Keratinocyte (primary cell): ENCODE measurements at regions not wholly inside any gene's neighbourhood (a gene's known extent, or its start where the extent isn't known, plus 50 kb on each side); places are given as distances from the start of the nearest gene placed in this dataset.

Source experiments
- DNase-seq: peaks from one replicate; pipeline ENCODE4 v3.0.0-alpha.2; 2011; ENCODE audit warnings: low read depth, missing footprints, low spot score
- FAIRE-seq: peaks from 2 replicates; lab custom pipeline; 2011; peaks lifted over from hg19 to GRCh38; lab: Jason Lieb, UNC
- H2AFZ ChIP-seq: 2 replicates; pipeline ENCODE4 v1.6.0; 2012; ENCODE audit warnings: low read length, control low read depth, inconsistent platforms; ENCODE audit not compliant: control insufficient read depth
- H3K27ac ChIP-seq: 2 replicates; pipeline ENCODE4 v1.5.1; 2011; ENCODE audit warnings: low read length; ENCODE audit not compliant: control insufficient read depth, insufficient read depth
- H3K27me3 ChIP-seq: 3 replicates; pipeline ENCODE4 v1.6.0; 2011; ENCODE audit warnings: low read length; ENCODE audit not compliant: control insufficient read depth, insufficient read depth; ENCODE audit errors: extremely low read depth
- H3K36me3 ChIP-seq, 2 experiments: 2 replicates in 1 of 2; 3 replicates in 1 of 2; pipeline ENCODE4 v1.5.1; 2011; ENCODE audit warnings: low read length in 2 of 2, mild to moderate bottlenecking in 1 of 2; ENCODE audit not compliant: control insufficient read depth in 2 of 2, insufficient read depth in 2 of 2; ENCODE audit errors: extremely low read depth in 1 of 2
- H3K4me1 ChIP-seq: 3 replicates; pipeline ENCODE4 v1.5.1; 2011; ENCODE audit warnings: low read length; ENCODE audit not compliant: control insufficient read depth, insufficient read depth; ENCODE audit errors: extremely low read depth
- H3K4me2 ChIP-seq: 3 replicates; pipeline ENCODE4 v1.6.0; 2011; ENCODE audit warnings: low read depth, low read length; ENCODE audit not compliant: control insufficient read depth, insufficient read depth; ENCODE audit errors: extremely low read depth
- H3K4me3 ChIP-seq, 3 experiments: fragments of 200-600 bp in 1 of 3; sonication (generic) in 1 of 3; 2 replicates in 2 of 3; 3 replicates in 1 of 3; pipeline ENCODE4 v1.5.1; 2011 to 2016; ENCODE audit warnings: low read length in 3 of 3, mild to moderate bottlenecking in 3 of 3, control low read depth in 2 of 3, inconsistent platforms in 1 of 3, low read depth in 1 of 3, mixed read lengths in 1 of 3, mixed run types in 1 of 3, moderate library complexity in 1 of 3; ENCODE audit not compliant: control insufficient read depth in 2 of 3, insufficient read depth in 2 of 3; ENCODE audit errors: extremely low read depth in 1 of 3
- H3K79me2 ChIP-seq: 2 replicates; pipeline ENCODE4 v1.6.0; 2012; ENCODE audit warnings: low read length; ENCODE audit not compliant: control insufficient read depth, insufficient read depth
- H3K9ac ChIP-seq: 3 replicates; pipeline ENCODE4 v1.6.0; 2011; ENCODE audit warnings: low read length; ENCODE audit not compliant: control insufficient read depth, insufficient read depth; ENCODE audit errors: extremely low read depth
- H3K9me1 ChIP-seq: 3 replicates; pipeline ENCODE4 v1.6.0; 2011; ENCODE audit warnings: low read length; ENCODE audit not compliant: control insufficient read depth, insufficient read depth; ENCODE audit errors: extremely low read depth
- H3K9me3 ChIP-seq: 2 replicates; pipeline ENCODE4 v1.5.1; 2012; ENCODE audit warnings: low read depth, low read length; ENCODE audit not compliant: control insufficient read depth
- H4K20me1 ChIP-seq: 3 replicates; pipeline ENCODE4 v1.6.0; 2011; ENCODE audit warnings: low read length; ENCODE audit not compliant: control insufficient read depth, insufficient read depth; ENCODE audit errors: extremely low read depth
- CTCF ChIP-seq, 3 experiments: IDR thresholded peaks in 1 of 3; conservative IDR thresholded peaks in 1 of 3; optimal IDR thresholded peaks in 1 of 3; 2 replicates in 2 of 3; 3 replicates in 1 of 3; pipeline versions ENCODE3 to v1.5.1; 2011; ENCODE audit warnings: low read length in 3 of 3, mild to moderate bottlenecking in 3 of 3, moderate library complexity in 2 of 3, control low read depth in 1 of 3, inconsistent platforms in 1 of 3; ENCODE audit not compliant: insufficient read depth in 2 of 3; ENCODE audit errors: extremely low read depth in 1 of 3
- EZH2 ChIP-seq: IDR thresholded peaks from one replicate; pipeline ENCODE4 v1.6.1; 2012; ENCODE audit warnings: inconsistent platforms, mild to moderate bottlenecking, low read length, moderate library complexity
- dilution Hi-C: fragments of 300-500 bp; cut with MboI; formaldehyde crosslinking; loops from one replicate; pipeline ENCODE4 v1.7.0; 2020; ENCODE audit warnings: low sequenced_read_pairs; ENCODE audit not compliant: extremely low pct_ligation_motif_present

- Histone ChIP-seq H3K79me2 (no peaks in the 10 kb centered on the region), H3K4me2 (no peak overlapping the region), H3K4me3 (no peak overlapping the region), H4K20me1 (no peaks in the 10 kb centered on the region), H3K4me1 (no peaks in the 10 kb centered on the region), H3K36me3 (no peaks in the 10 kb centered on the region), H2AFZ (no peak overlapping the region), H3K27me3 (no peaks in the 10 kb centered on the region), H3K9me3 (no peaks in the 10 kb centered on the region), H3K9ac (no peak overlapping the region), H3K27ac (no peak overlapping the region), H3K9me1 (no peaks in the 10 kb centered on the region)
- TF ChIP-seq CTCF (optimal IDR thresholded peaks at IDR 0.05 in 1 of 3, IDR thresholded peaks at IDR 0.05 in 1 of 3, conservative IDR thresholded peaks at IDR 0.05 in 1 of 3; ENCODE audit: extremely low read depth in 1 of 3, insufficient read depth in 2 of 3, low read length in 3 of 3) (no peak), EZH2 (no peak)
- dilution Hi-C loops = no loop called here
- DNase-seq = no peak
- no peak for FAIRE-seq
These were observed 114.7 kb downstream of the LURAP1L start for GRCh38 chr9:12889402-12890106.

- TF ChIP-seq CTCF (optimal IDR thresholded peaks at IDR 0.05 in 1 of 3, IDR thresholded peaks at IDR 0.05 in 1 of 3, conservative IDR thresholded peaks at IDR 0.05 in 1 of 3; ENCODE audit: extremely low read depth in 1 of 3, insufficient read depth in 2 of 3, low read length in 3 of 3) = no peak
- TF ChIP-seq EZH2 = no peak
- FAIRE-seq (no peak), DNase-seq (no peak)
- Histone ChIP-seq H3K79me2 (no peaks in the 10 kb centered on the region), H3K36me3 (no peaks in the 10 kb centered on the region), H3K9ac (no peak overlapping the region), H2AFZ (no peak overlapping the region), H3K9me3 (no peaks in the 10 kb centered on the region), H3K9me1 (no peaks in the 10 kb centered on the region), H3K27ac (no peak overlapping the region), H3K27me3 (no peaks in the 10 kb centered on the region), H3K4me3 (no peak overlapping the region), H3K4me2 (no peak overlapping the region), H3K4me1 (no peaks in the 10 kb centered on the region), H4K20me1 (no peaks in the 10 kb centered on the region)
- dilution Hi-C loops = no loop called here
These were observed 116.8 kb downstream of the LURAP1L start for GRCh38 chr9:12891588-12891987.
